Thoracic aorta (tissue), 2 donors: ENCODE measurements at regions not wholly inside any gene's neighbourhood (a gene's known extent, or its start where the extent isn't known, plus 50 kb on each side); places are given as distances from the start of the nearest gene placed in this dataset.

Source experiments
- ATAC-seq: fragments of 150-250 bp; one replicate; pipeline ENCODE4 v1.8.0; 2017; ENCODE audit warnings: low read depth; ENCODE audit not compliant: insufficient number of reproducible peaks, low FRiP score
- DNase-seq: peaks from one replicate; pipeline ENCODE4 v3.0.0-alpha.2; 2020; ENCODE audit warnings: low spot score
- H3K27ac ChIP-seq, 2 donors: fragments of 200-600 bp; sonication (generic); 1 replicate in 1 of 2; 2 replicates in 1 of 2; pipeline ENCODE4 v1.5.1; 2016; ENCODE audit warnings: mild to moderate bottlenecking in 2 of 2, moderate library complexity in 2 of 2
- H3K27me3 ChIP-seq: fragments of 200-600 bp; sonication (generic); replicated peaks from 2 replicates; pipeline ENCODE4 v1.6.0; 2016; ENCODE audit warnings: mild to moderate bottlenecking; ENCODE audit not compliant: insufficient read depth
- H3K36me3 ChIP-seq: fragments of 200-600 bp; sonication (generic); one replicate; pipeline ENCODE4 v1.5.1; 2016
- H3K4me1 ChIP-seq, 2 donors: fragments of 200-600 bp; sonication (generic); 1 replicate in 1 of 2; 2 replicates in 1 of 2; pipeline versions ENCODE4 v1.5.1 to v1.6.0; 2016; ENCODE audit warnings: low read depth in 2 of 2, mild to moderate bottlenecking in 1 of 2; ENCODE audit not compliant: control insufficient read depth in 1 of 2
- H3K4me3 ChIP-seq: fragments of 200-600 bp; sonication (generic); 2 replicates; pipeline ENCODE4 v1.5.1; 2016; ENCODE audit warnings: mild to moderate bottlenecking
- H3K9me3 ChIP-seq: fragments of 200-600 bp; sonication (generic); 2 replicates; pipeline ENCODE4 v1.5.1; 2016
- TF ChIP-seq, protein P1 (sequence below): fragments of 200-600 bp; sonication (generic); IDR thresholded peaks from one replicate; pipeline ENCODE4 v1.5.1; 2019; ENCODE audit warnings: antibody characterized with exemption

DNA sequence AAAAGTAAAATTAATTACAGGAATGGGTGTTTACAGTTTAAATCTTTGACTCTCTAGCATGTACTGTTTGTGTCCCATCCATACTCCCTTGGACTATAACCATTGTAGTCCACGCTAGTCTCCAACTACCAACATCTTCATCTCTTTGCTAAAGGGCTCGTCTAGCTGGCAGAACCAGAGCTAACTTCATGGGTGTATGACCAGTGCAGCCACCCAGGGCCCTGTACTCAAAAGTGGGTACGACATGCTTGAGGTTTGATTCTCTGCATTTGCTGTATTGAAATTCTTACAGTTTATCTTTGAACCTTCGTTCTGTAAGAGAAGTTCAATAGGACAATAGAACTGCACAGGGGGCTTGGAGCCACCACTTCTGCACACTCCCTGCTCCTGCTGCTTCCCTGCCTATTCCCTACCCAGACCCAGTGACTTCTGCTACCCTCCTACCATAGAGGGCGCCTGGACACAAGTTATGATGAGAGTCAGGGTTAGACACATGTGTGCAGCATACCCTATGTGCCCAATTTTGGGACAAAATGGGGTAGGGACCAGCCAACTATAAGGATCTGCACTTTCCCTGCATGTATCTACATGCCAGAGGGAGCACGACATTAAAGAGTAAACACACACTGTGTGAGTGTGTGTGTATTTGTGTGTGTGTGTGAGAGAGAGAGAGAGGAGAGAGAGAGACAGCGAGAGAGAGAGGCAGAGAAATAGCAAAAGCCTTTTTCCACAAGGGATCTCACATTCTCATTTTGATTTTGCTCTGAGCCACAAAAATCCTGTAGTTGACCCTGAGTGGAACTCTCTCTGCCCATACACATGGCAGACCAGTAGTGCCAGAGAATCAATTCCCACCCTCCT lies 59.0 kb upstream of the NECTIN3 start:
- TF ChIP-seq, protein P1, sequence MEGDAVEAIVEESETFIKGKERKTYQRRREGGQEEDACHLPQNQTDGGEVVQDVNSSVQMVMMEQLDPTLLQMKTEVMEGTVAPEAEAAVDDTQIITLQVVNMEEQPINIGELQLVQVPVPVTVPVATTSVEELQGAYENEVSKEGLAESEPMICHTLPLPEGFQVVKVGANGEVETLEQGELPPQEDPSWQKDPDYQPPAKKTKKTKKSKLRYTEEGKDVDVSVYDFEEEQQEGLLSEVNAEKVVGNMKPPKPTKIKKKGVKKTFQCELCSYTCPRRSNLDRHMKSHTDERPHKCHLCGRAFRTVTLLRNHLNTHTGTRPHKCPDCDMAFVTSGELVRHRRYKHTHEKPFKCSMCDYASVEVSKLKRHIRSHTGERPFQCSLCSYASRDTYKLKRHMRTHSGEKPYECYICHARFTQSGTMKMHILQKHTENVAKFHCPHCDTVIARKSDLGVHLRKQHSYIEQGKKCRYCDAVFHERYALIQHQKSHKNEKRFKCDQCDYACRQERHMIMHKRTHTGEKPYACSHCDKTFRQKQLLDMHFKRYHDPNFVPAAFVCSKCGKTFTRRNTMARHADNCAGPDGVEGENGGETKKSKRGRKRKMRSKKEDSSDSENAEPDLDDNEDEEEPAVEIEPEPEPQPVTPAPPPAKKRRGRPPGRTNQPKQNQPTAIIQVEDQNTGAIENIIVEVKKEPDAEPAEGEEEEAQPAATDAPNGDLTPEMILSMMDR: no peak
- ATAC-seq (no peak), DNase-seq (no peak)
- Histone ChIP-seq H3K27me3 (no peaks in the 10 kb centered on the region), H3K27ac (no peak overlapping the region), H3K36me3 (no peaks in the 10 kb centered on the region), H3K4me1 (no peaks in the 10 kb centered on the region), H3K4me3 (no peak overlapping the region), H3K9me3 (no peaks in the 10 kb centered on the region)
